K562 (cell line): ENCODE measurements at regions not wholly inside any gene's neighbourhood (a gene's known extent, or its start where the extent isn't known, plus 50 kb on each side); places are given as distances from the start of the nearest gene placed in this dataset.

ENCODE experiments used
- BACH1 ChIP-seq: fragments of 200-800 bp; sonication (Bioruptor generic); IDR thresholded peaks from 2 replicates; pipeline ENCODE4 v1.6.1; 2016; ENCODE audit warnings: missing genetic modification characterization, missing compliant biosample characterization
- CHAMP1 ChIP-seq: fragments of 450-650 bp; IDR thresholded peaks from 2 replicates; pipeline ENCODE4 v1.6.1; 2016; ENCODE audit warnings: mild to moderate bottlenecking
- COPS2 ChIP-seq: fragments of 450-650 bp; conservative IDR thresholded peaks from 2 replicates; pipeline ENCODE4 v1.6.1; 2016; ENCODE audit warnings: mild to moderate bottlenecking, moderate library complexity
- E2F4 ChIP-seq: sonication (generic); formaldehyde crosslinking; IDR thresholded peaks from 2 replicates; pipeline ENCODE4 v1.8.0; 2022; ENCODE audit warnings: mild to moderate bottlenecking, low read depth, missing genetic modification reagents
- EP300 ChIP-seq: IDR thresholded peaks from 2 replicates; pipeline ENCODE4 v1.6.1; 2012; ENCODE audit warnings: low read length, improper control_type of control experiment
- GTF2A2 ChIP-seq: IDR thresholded peaks from 2 replicates; pipeline ENCODE4 v1.6.1; 2016; ENCODE audit warnings: mild to moderate bottlenecking, missing genetic modification characterization, missing compliant biosample characterization
- HBP1 ChIP-seq: fragments of 450-650 bp; formaldehyde crosslinking; IDR thresholded peaks from 2 replicates; pipeline ENCODE4 v1.4.0; 2022; ENCODE audit warnings: missing genetic modification characterization
- KDM4B ChIP-seq, 2 experiments: fragments of 450-650 bp in 1 of 2; sonication (generic) in 1 of 2; IDR thresholded peaks; 2 replicates each; pipeline ENCODE4 v1.6.1; 2016 to 2017; ENCODE audit warnings: borderline replicate concordance in 2 of 2, antibody characterized with exemption in 1 of 2, low read depth in 1 of 2, mild to moderate bottlenecking in 1 of 2
- NFIX ChIP-seq: fragments of 250-450 bp; sonication (Bioruptor Pico); IDR thresholded peaks from 2 replicates; pipeline ENCODE4 v1.4.0; 2020; ENCODE audit warnings: low read depth, mild to moderate bottlenecking, moderate library complexity
- NKRF ChIP-seq: fragments of 450-650 bp; IDR thresholded peaks from 2 replicates; pipeline ENCODE4 v1.6.1; 2016; ENCODE audit warnings: borderline replicate concordance
- POLR2G ChIP-seq: fragments of 200-400 bp; formaldehyde crosslinking; IDR thresholded peaks from 2 replicates; pipeline ENCODE4 v1.6.1; 2017; ENCODE audit warnings: low read depth, mild to moderate bottlenecking, antibody characterized with exemption, low read length, moderate library complexity
- RBM34 ChIP-seq: fragments of 200-400 bp; formaldehyde crosslinking; IDR thresholded peaks from 2 replicates; pipeline ENCODE4 v1.6.1; 2018; ENCODE audit warnings: low read length, borderline replicate concordance; ENCODE audit not compliant: insufficient read depth
- SIRT6 ChIP-seq: IDR thresholded peaks from one replicate; pipeline ENCODE4 v1.6.1; 2012; ENCODE audit warnings: low read depth, mild to moderate bottlenecking, control low read depth, inconsistent platforms, low read length, moderate library complexity
- TARDBP ChIP-seq: fragments of 450-650 bp; IDR thresholded peaks from 2 replicates; pipeline ENCODE4 v1.6.1; 2016
- TFE3 ChIP-seq: fragments of 450-650 bp; formaldehyde crosslinking; IDR thresholded peaks from 2 replicates; pipeline ENCODE4 v1.4.0; 2020; ENCODE audit warnings: mild to moderate bottlenecking, mixed read lengths
- XRCC5 ChIP-seq: fragments of 200-400 bp; formaldehyde crosslinking; IDR thresholded peaks from 2 replicates; pipeline ENCODE4 v1.6.1; 2017; ENCODE audit warnings: low read depth, mild to moderate bottlenecking, low read length
- ZBED1 ChIP-seq: IDR thresholded peaks from 2 replicates; pipeline ENCODE4 v1.6.1; 2014
- ZNF175 ChIP-seq: fragments of 200-800 bp; sonication (Bioruptor generic); IDR thresholded peaks from 2 replicates; pipeline ENCODE4 v1.6.1; 2016; ENCODE audit warnings: low read depth, mild to moderate bottlenecking, missing genetic modification characterization, missing compliant biosample characterization

GRCh38 chr5:174188295-174188694, 142.8 kb downstream of the NSG2 start (continued):
- peak; percentile 56; the same call in 1 of the 2 replicates for TF ChIP-seq HBP1 (CRISPR knock-in tag)
- TF ChIP-seq GTF2A2 (tag) = peak; percentile 76
- TF ChIP-seq EP300 = no peak
- TF ChIP-seq ZBED1 = 0 out of 2 replicates have a peak, but pooled peaks have one; percentile 59
- no peak for TF ChIP-seq ZNF175 (CRISPR knock-in tag)
- no peak for TF ChIP-seq NFIX (CRISPR knock-in tag)
- TF ChIP-seq RBM34 = no peak
- no peak for TF ChIP-seq CHAMP1
- peak; percentile 37; the same call in 1 of the 2 replicates for TF ChIP-seq POLR2G
- TF ChIP-seq NKRF = no peak
- TF ChIP-seq TFE3 (CRISPR knock-in tag) = no peak
- TF ChIP-seq KDM4B (IDR thresholded peaks at IDR 0.05; ENCODE audit: borderline replicate concordance in 2 of 2, low read depth in 1 of 2) = peak in 1 of 2 experiments; percentile 80; a peak in 1 of 4 replicates
- TF ChIP-seq COPS2 = no peak
- TF ChIP-seq SIRT6 = no peak
- no peak for TF ChIP-seq BACH1 (tag)
- no peak for TF ChIP-seq E2F4 (CRISPR knock-in tag)
- no peak for TF ChIP-seq XRCC5
- TF ChIP-seq TARDBP = no peak
